Keratinocyte (primary cell): ENCODE measurements at regions not wholly inside any gene's neighbourhood (a gene's known extent, or its start where the extent isn't known, plus 50 kb on each side); places are given as distances from the start of the nearest gene placed in this dataset.

ENCODE experiments used
- DNase-seq: peaks from one replicate; pipeline ENCODE4 v3.0.0-alpha.2; 2011; ENCODE audit warnings: low read depth, missing footprints, low spot score
- FAIRE-seq: peaks from 2 replicates; lab custom pipeline; 2011; peaks lifted over from hg19 to GRCh38; lab: Jason Lieb, UNC
- H2AFZ ChIP-seq: 2 replicates; pipeline ENCODE4 v1.6.0; 2012; ENCODE audit warnings: low read length, control low read depth, inconsistent platforms; ENCODE audit not compliant: control insufficient read depth
- H3K27ac ChIP-seq: 2 replicates; pipeline ENCODE4 v1.5.1; 2011; ENCODE audit warnings: low read length; ENCODE audit not compliant: control insufficient read depth, insufficient read depth
- H3K27me3 ChIP-seq: 3 replicates; pipeline ENCODE4 v1.6.0; 2011; ENCODE audit warnings: low read length; ENCODE audit not compliant: control insufficient read depth, insufficient read depth; ENCODE audit errors: extremely low read depth
- H3K36me3 ChIP-seq, 2 experiments: 2 replicates in 1 of 2; 3 replicates in 1 of 2; pipeline ENCODE4 v1.5.1; 2011; ENCODE audit warnings: low read length in 2 of 2, mild to moderate bottlenecking in 1 of 2; ENCODE audit not compliant: control insufficient read depth in 2 of 2, insufficient read depth in 2 of 2; ENCODE audit errors: extremely low read depth in 1 of 2
- H3K4me1 ChIP-seq: 3 replicates; pipeline ENCODE4 v1.5.1; 2011; ENCODE audit warnings: low read length; ENCODE audit not compliant: control insufficient read depth, insufficient read depth; ENCODE audit errors: extremely low read depth
- H3K4me2 ChIP-seq: 3 replicates; pipeline ENCODE4 v1.6.0; 2011; ENCODE audit warnings: low read depth, low read length; ENCODE audit not compliant: control insufficient read depth, insufficient read depth; ENCODE audit errors: extremely low read depth
- H3K4me3 ChIP-seq, 3 experiments: fragments of 200-600 bp in 1 of 3; sonication (generic) in 1 of 3; 2 replicates in 2 of 3; 3 replicates in 1 of 3; pipeline ENCODE4 v1.5.1; 2011 to 2016; ENCODE audit warnings: low read length in 3 of 3, mild to moderate bottlenecking in 3 of 3, control low read depth in 2 of 3, inconsistent platforms in 1 of 3, low read depth in 1 of 3, mixed read lengths in 1 of 3, mixed run types in 1 of 3, moderate library complexity in 1 of 3; ENCODE audit not compliant: control insufficient read depth in 2 of 3, insufficient read depth in 2 of 3; ENCODE audit errors: extremely low read depth in 1 of 3
- H3K79me2 ChIP-seq: 2 replicates; pipeline ENCODE4 v1.6.0; 2012; ENCODE audit warnings: low read length; ENCODE audit not compliant: control insufficient read depth, insufficient read depth
- H3K9ac ChIP-seq: 3 replicates; pipeline ENCODE4 v1.6.0; 2011; ENCODE audit warnings: low read length; ENCODE audit not compliant: control insufficient read depth, insufficient read depth; ENCODE audit errors: extremely low read depth
- H3K9me1 ChIP-seq: 3 replicates; pipeline ENCODE4 v1.6.0; 2011; ENCODE audit warnings: low read length; ENCODE audit not compliant: control insufficient read depth, insufficient read depth; ENCODE audit errors: extremely low read depth
- H3K9me3 ChIP-seq: 2 replicates; pipeline ENCODE4 v1.5.1; 2012; ENCODE audit warnings: low read depth, low read length; ENCODE audit not compliant: control insufficient read depth
- H4K20me1 ChIP-seq: 3 replicates; pipeline ENCODE4 v1.6.0; 2011; ENCODE audit warnings: low read length; ENCODE audit not compliant: control insufficient read depth, insufficient read depth; ENCODE audit errors: extremely low read depth
- EZH2 ChIP-seq: IDR thresholded peaks from one replicate; pipeline ENCODE4 v1.6.1; 2012; ENCODE audit warnings: inconsistent platforms, mild to moderate bottlenecking, low read length, moderate library complexity
- dilution Hi-C: fragments of 300-500 bp; cut with MboI; formaldehyde crosslinking; loops from one replicate; pipeline ENCODE4 v1.7.0; 2020; ENCODE audit warnings: low sequenced_read_pairs; ENCODE audit not compliant: extremely low pct_ligation_motif_present
- TF ChIP-seq, protein P1 (sequence below), 3 experiments: IDR thresholded peaks in 1 of 3; conservative IDR thresholded peaks in 1 of 3; optimal IDR thresholded peaks in 1 of 3; 2 replicates in 2 of 3; 3 replicates in 1 of 3; pipeline versions ENCODE3 to v1.5.1; 2011; ENCODE audit warnings: low read length in 3 of 3, mild to moderate bottlenecking in 3 of 3, moderate library complexity in 2 of 3, control low read depth in 1 of 3, inconsistent platforms in 1 of 3; ENCODE audit not compliant: insufficient read depth in 2 of 3; ENCODE audit errors: extremely low read depth in 1 of 3

DNA sequence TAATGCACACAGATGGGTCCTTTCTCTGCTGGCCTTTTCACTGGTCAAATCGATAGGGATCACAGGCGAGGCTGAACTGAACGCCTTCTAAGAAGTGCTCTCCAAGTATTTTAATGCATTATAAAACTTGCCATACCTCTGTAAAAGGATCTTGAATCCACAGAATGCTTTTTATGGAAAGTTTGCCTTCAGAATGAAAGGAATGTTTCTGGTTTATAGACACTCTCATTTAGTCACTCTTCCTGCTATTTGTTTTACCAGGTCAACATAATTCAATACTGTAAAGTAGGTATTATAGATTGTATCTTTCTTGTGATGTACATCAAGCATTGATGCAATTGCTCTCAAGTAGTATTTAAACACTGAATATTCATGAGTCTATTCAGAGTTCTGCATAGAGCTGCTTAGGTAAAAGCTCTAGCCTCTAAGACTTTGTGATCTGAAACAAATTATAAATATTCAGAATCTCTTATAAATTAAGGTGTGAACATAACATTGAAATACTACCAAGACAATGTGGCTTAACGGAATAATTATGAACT, 308.4 kb downstream of the ISL1 start:
- no peak for FAIRE-seq
- no peak for DNase-seq
- no peaks in the 10 kb centered on the region for H4K20me1 ChIP-seq
- dilution Hi-C loops: no loop called here
- H3K9me3 ChIP-seq: no peaks in the 10 kb centered on the region
- H3K79me2 ChIP-seq: no peaks in the 10 kb centered on the region
- H3K27me3 ChIP-seq: no peaks in the 10 kb centered on the region
- no peak overlapping the region for H3K9ac ChIP-seq
- no peaks in the 10 kb centered on the region for H3K36me3 ChIP-seq
- H3K4me2 ChIP-seq: no peak overlapping the region
- no peaks in the 10 kb centered on the region for H3K4me1 ChIP-seq
- no peak overlapping the region for H3K27ac ChIP-seq
- H3K4me3 ChIP-seq: no peak overlapping the region
- H3K9me1 ChIP-seq: no peaks in the 10 kb centered on the region
- H2AFZ ChIP-seq: no peak overlapping the region
- TF ChIP-seq EZH2: no peak
- TF ChIP-seq, protein P1, sequence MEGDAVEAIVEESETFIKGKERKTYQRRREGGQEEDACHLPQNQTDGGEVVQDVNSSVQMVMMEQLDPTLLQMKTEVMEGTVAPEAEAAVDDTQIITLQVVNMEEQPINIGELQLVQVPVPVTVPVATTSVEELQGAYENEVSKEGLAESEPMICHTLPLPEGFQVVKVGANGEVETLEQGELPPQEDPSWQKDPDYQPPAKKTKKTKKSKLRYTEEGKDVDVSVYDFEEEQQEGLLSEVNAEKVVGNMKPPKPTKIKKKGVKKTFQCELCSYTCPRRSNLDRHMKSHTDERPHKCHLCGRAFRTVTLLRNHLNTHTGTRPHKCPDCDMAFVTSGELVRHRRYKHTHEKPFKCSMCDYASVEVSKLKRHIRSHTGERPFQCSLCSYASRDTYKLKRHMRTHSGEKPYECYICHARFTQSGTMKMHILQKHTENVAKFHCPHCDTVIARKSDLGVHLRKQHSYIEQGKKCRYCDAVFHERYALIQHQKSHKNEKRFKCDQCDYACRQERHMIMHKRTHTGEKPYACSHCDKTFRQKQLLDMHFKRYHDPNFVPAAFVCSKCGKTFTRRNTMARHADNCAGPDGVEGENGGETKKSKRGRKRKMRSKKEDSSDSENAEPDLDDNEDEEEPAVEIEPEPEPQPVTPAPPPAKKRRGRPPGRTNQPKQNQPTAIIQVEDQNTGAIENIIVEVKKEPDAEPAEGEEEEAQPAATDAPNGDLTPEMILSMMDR (optimal IDR thresholded peaks at IDR 0.05 in 1 of 3, IDR thresholded peaks at IDR 0.05 in 1 of 3, conservative IDR thresholded peaks at IDR 0.05 in 1 of 3; ENCODE audit: extremely low read depth in 1 of 3, insufficient read depth in 2 of 3, low read length in 3 of 3): no peak

DNA sequence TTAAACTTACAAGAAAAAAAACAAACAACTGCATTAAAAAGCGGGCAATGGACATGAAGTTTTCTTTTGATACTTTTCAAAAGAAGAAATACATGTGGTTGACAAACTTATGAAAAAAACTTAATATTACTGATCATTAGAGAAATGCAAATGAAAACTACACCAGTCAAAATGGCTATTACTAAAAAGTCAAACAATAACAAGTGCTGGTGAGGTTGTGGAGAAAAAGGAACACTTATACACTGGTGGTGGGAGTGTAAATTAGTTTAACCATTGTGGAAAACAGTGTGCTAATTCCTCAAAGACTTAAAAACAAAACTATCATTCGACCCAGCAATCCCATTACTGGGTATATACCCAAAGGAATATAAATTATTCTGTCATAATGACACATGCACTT, 311.6 kb downstream of the ISL1 start:
- Histone ChIP-seq H3K9ac (no peak overlapping the region), H3K79me2 (no peaks in the 10 kb centered on the region), H3K27me3 (no peaks in the 10 kb centered on the region), H3K4me2 (no peak overlapping the region), H3K9me1 (no peaks in the 10 kb centered on the region), H3K27ac (no peak overlapping the region), H2AFZ (no peak overlapping the region), H4K20me1 (no peaks in the 10 kb centered on the region), H3K4me3 (no peak overlapping the region), H3K4me1 (no peaks in the 10 kb centered on the region), H3K9me3 (no peaks in the 10 kb centered on the region), H3K36me3 (no peaks in the 10 kb centered on the region)
- DNase-seq: no peak
- no peak for FAIRE-seq
- TF ChIP-seq, protein P1 (optimal IDR thresholded peaks at IDR 0.05 in 1 of 3, IDR thresholded peaks at IDR 0.05 in 1 of 3, conservative IDR thresholded peaks at IDR 0.05 in 1 of 3; ENCODE audit: extremely low read depth in 1 of 3, insufficient read depth in 2 of 3, low read length in 3 of 3): no peak
- no peak for TF ChIP-seq EZH2
- dilution Hi-C loops: no loop called here
